HepG2 (cell line): ENCODE measurements at regions not wholly inside any gene's neighbourhood (a gene's known extent, or its start where the extent isn't known, plus 50 kb on each side); places are given as distances from the start of the nearest gene placed in this dataset.

Experiments
- ATAC-seq: fragments of 200-7000 bp; cut with Tn5 transposase; 3 replicates; pipeline ENCODE4 v1.9.1; 2020; ENCODE audit warnings: mild to moderate bottlenecking, moderate library complexity
- BruUV-seq: library from RNA; stranded (reverse); fragments of 400-500 nt; replicated peaks from 2 replicates; lab custom pipeline; 2021; lab: Mats Ljungman, UMichigan
- CTCF ChIA-PET: fragments of 300-600 bp; formaldehyde crosslinking; extraction: SDS; loops from one replicate; lab custom pipeline; 2021; ENCODE audit warnings: low total read pairs, inconsistent platforms, low intra/inter-chr PET ratio; lab: Yijun Ruan, JAX
- POLR2A ChIA-PET: fragments of 350-600 bp; sonication (Branson Sonifier 250); formaldehyde crosslinking; loops from one replicate; lab custom pipeline; 2020; ENCODE audit warnings: antibody characterized with exemption, inconsistent platforms; lab: Yijun Ruan, JAX
- DNase-seq: peaks from one replicate; pipeline ENCODE4 v3.0.0-alpha.2; 2015; ENCODE audit warnings: low spot score
- FAIRE-seq: peaks from 3 replicates; lab custom pipeline; 2011; peaks lifted over from hg19 to GRCh38; lab: Jason Lieb, UNC
- H2AFZ ChIP-seq: one replicate; pipeline ENCODE4 v1.6.1; 2011; ENCODE audit warnings: low read length, inconsistent platforms
- H3K27ac ChIP-seq: fragments of 300-600 bp; 3 replicates; pipeline ENCODE4 v1.8.0; 2011; ENCODE audit warnings: mixed run types, mild to moderate bottlenecking, mixed read lengths, low read length, inconsistent platforms; ENCODE audit not compliant: insufficient read depth; ENCODE audit errors: extremely low read length
- H3K27me3 ChIP-seq, 2 experiments: fragments of 200-600 bp in 1 of 2; 2 replicates in 1 of 2; 3 replicates in 1 of 2; pipeline versions ENCODE4 v1.6.0 to v1.8.0; 2011; ENCODE audit warnings: low read length in 2 of 2, mild to moderate bottlenecking in 2 of 2, moderate library complexity in 2 of 2, inconsistent platforms in 1 of 2; ENCODE audit not compliant: insufficient read depth in 2 of 2, control insufficient read depth in 1 of 2
- H3K36me3 ChIP-seq, 2 experiments: fragments of 200-600 bp in 1 of 2; replicated peaks in 1 of 2; 2 replicates in 1 of 2; 3 replicates in 1 of 2; pipeline versions ENCODE4 v1.5.1 to v1.8.0; 2011; ENCODE audit warnings: low read length in 2 of 2, inconsistent platforms in 1 of 2; ENCODE audit not compliant: insufficient read depth in 2 of 2, control insufficient read depth in 1 of 2
- H3K4me1 ChIP-seq: 2 replicates; pipeline ENCODE4 v1.5.1; 2012; ENCODE audit warnings: low read length, inconsistent platforms; ENCODE audit not compliant: insufficient read depth
- H3K4me2 ChIP-seq: 2 replicates; pipeline ENCODE4 v1.6.0; 2011; ENCODE audit warnings: low read depth, low read length, inconsistent platforms
- H3K4me3 ChIP-seq, 3 experiments: fragments of 200-600 bp in 1 of 3; sonication (generic), shearing (Covaris generic) in 1 of 3; replicated peaks in 1 of 3; 2 replicates each; pipeline ENCODE4 v1.5.1; 2011 to 2016; ENCODE audit warnings: low read length in 3 of 3, inconsistent platforms in 2 of 3, low read depth in 2 of 3, mild to moderate bottlenecking in 2 of 3, control low read depth in 1 of 3, mixed read lengths in 1 of 3; ENCODE audit not compliant: insufficient read depth in 1 of 3
- H3K79me2 ChIP-seq: one replicate; pipeline ENCODE4 v1.6.1; 2011; ENCODE audit warnings: low read length, inconsistent platforms; ENCODE audit not compliant: insufficient read depth
- H3K9ac ChIP-seq: 2 replicates; pipeline ENCODE4 v1.6.0; 2011; ENCODE audit warnings: mild to moderate bottlenecking, low read depth, low read length, inconsistent platforms; ENCODE audit not compliant: insufficient read depth
- H3K9me3 ChIP-seq: 2 replicates; pipeline ENCODE4 v1.5.1; 2012; ENCODE audit warnings: mild to moderate bottlenecking, low read length
- H4K20me1 ChIP-seq: 2 replicates; pipeline ENCODE4 v1.6.0; 2011; ENCODE audit warnings: inconsistent platforms, mild to moderate bottlenecking, low read length, moderate library complexity; ENCODE audit not compliant: insufficient read depth
- DZIP1 ChIP-seq: sonication (generic); formaldehyde crosslinking; IDR thresholded peaks from 2 replicates; pipeline ENCODE4 v1.5.0; 2020; ENCODE audit warnings: mild to moderate bottlenecking, missing genetic modification reagents
- FIP1L1 ChIP-seq: fragments of 200-400 bp; formaldehyde crosslinking; IDR thresholded peaks from 2 replicates; pipeline ENCODE4 v1.6.1; 2018; ENCODE audit warnings: low read depth, mild to moderate bottlenecking, low read length, moderate library complexity, borderline replicate concordance; ENCODE audit not compliant: insufficient read depth
- HNRNPH1 ChIP-seq: fragments of 200-400 bp; formaldehyde crosslinking; optimal IDR thresholded peaks from 2 replicates; pipeline ENCODE3; 2017; ENCODE audit warnings: mild to moderate bottlenecking, low read depth, low read length
- IRX3 ChIP-seq: sonication (generic); formaldehyde crosslinking; IDR thresholded peaks from 2 replicates; pipeline ENCODE4 v1.8.1; 2023; ENCODE audit warnings: mild to moderate bottlenecking, low read depth, missing genetic modification reagents, borderline replicate concordance
- ISL2 ChIP-seq: sonication (generic); formaldehyde crosslinking; IDR thresholded peaks from 2 replicates; pipeline ENCODE4 v1.5.0; 2020; ENCODE audit warnings: missing genetic modification reagents
- JUND ChIP-seq: sonication (generic); formaldehyde crosslinking; IDR thresholded peaks from 2 replicates; pipeline ENCODE4 v1.8.0; 2022; ENCODE audit warnings: mild to moderate bottlenecking, missing genetic modification reagents
- MAFF ChIP-seq: IDR thresholded peaks from 2 replicates; pipeline ENCODE4 v1.6.1; 2011; ENCODE audit warnings: low read depth, low read length, improper control_type of control experiment
- MAFK ChIP-seq, 2 experiments: IDR thresholded peaks in 1 of 2; conservative IDR thresholded peaks in 1 of 2; 2 replicates each; pipeline ENCODE4 v1.6.1; 2011; ENCODE audit warnings: improper control_type of control experiment in 2 of 2, low read length in 2 of 2
- PTBP1 ChIP-seq: fragments of 200-400 bp; formaldehyde crosslinking; IDR thresholded peaks from 2 replicates; pipeline ENCODE4 v1.6.1; 2018; ENCODE audit warnings: low read length, low read depth; ENCODE audit not compliant: poor library complexity, severe bottlenecking
- SKI ChIP-seq: fragments of 450-650 bp; IDR thresholded peaks from one replicate; pipeline ENCODE4 v1.6.1; 2018; ENCODE audit warnings: mild to moderate bottlenecking; ENCODE audit not compliant: partially characterized antibody
- SMAD1 ChIP-seq: sonication (generic); formaldehyde crosslinking; IDR thresholded peaks from 2 replicates; pipeline ENCODE4 v1.4.0; 2020; ENCODE audit warnings: missing genetic modification reagents, low read depth, mild to moderate bottlenecking, borderline replicate concordance
- SNAI1 ChIP-seq: sonication (generic); formaldehyde crosslinking; IDR thresholded peaks from 2 replicates; pipeline ENCODE4 v1.5.0; 2020; ENCODE audit warnings: mild to moderate bottlenecking, missing genetic modification reagents, borderline replicate concordance
- ZNF605 ChIP-seq: sonication (generic); formaldehyde crosslinking; IDR thresholded peaks from 2 replicates; pipeline ENCODE4 v1.8.0; 2022; ENCODE audit warnings: mild to moderate bottlenecking, missing genetic modification reagents
- ZNF879 ChIP-seq: sonication (generic); formaldehyde crosslinking; IDR thresholded peaks from 2 replicates; pipeline ENCODE4 v1.8.1; 2023; ENCODE audit warnings: missing genetic modification reagents
- WGBS: methylation state at CpG from one replicate; pipeline ENCODE4 v1.1.6; 2017; ENCODE audit warnings: low lambda C conversion rate; 5-methylcytosine and 5-hydroxymethylcytosine counted together
- in situ Hi-C: cut with HindIII; loops from 2 replicates; pipeline ENCODE4 v1.10.0; 2017; ENCODE audit warnings: low pct_unique_long_range_greater_than_20kb; ENCODE audit not compliant: extremely low pct_ligation_motif_present
- intact Hi-C: fragments of 100-400 bp; cut with micrococcal nuclease; formaldehyde crosslinking; loops from one replicate; pipeline ENCODE4 v1.10.0; 2022; ENCODE audit not compliant: unreplicated experiment

GRCh38 chrX:15943391-15943790 is 88.8 kb upstream of the AP1S2 start (continued):
- TF ChIP-seq JUND (CRISPR knock-in tag) (no peak), SMAD1 (CRISPR knock-in tag) (no peak), PTBP1 (no peak), ZNF605 (CRISPR knock-in tag) (no peak), DZIP1 (CRISPR knock-in tag) (no peak), SNAI1 (CRISPR knock-in tag) (no peak), ISL2 (CRISPR knock-in tag) (no peak), SKI (no peak), FIP1L1 (no peak)

DNA sequence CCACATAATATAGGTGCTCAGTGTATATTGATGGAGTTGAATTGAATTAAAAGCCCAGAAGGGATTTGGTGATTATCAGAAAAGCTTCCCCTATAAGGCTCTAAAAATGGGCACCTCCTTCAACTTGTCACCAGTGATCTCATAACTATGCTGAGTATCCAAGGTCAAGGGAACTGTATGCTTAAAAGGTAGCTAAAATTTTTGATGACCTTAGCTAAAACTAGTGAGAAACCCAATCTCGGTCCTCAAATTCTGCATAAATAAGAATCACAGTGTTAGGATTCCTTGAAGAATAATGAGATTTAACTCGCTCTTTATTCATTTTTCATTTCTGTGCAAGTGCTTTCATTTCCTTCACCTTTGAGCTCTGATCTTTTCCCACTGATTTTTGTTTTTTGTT is 87.7 kb upstream of the AP1S2 start:
- whole genome bisulfite sequencing: 4% methylated on average over 2 of the region's 2 CpGs
- POLR2A ChIA-PET: no interaction called here
- H3K9me3 ChIP-seq: no peaks in the 10 kb centered on the region
- H2AFZ ChIP-seq: no peak overlapping the region
- H3K27ac ChIP-seq: no peak overlapping the region
- H3K79me2 ChIP-seq: no peaks in the 10 kb centered on the region
- peak in 1 of 2 experiments; percentile 71; a peak in 2 of 4 replicates for TF ChIP-seq MAFK (conservative IDR thresholded peaks at IDR 0.05 in 1 of 2, IDR thresholded peaks at IDR 0.05 in 1 of 2; ENCODE audit: low read length in 2 of 2)
- TF ChIP-seq HNRNPH1: no peak
- TF ChIP-seq IRX3 (CRISPR knock-in tag): no peak
- peak; percentile 49; the same call in 1 of the 2 replicates for TF ChIP-seq MAFF
- TF ChIP-seq ZNF879 (CRISPR knock-in tag): no peak
- H3K4me1 ChIP-seq: no peaks in the 10 kb centered on the region
- no peaks in the 10 kb centered on the region for H3K36me3 ChIP-seq
- BruUV-seq: no TSS peak
- no peak overlapping the region for H3K4me2 ChIP-seq
- CTCF ChIA-PET: no interaction called here
- intact Hi-C loops: no loop called here
- no peak overlapping the region for H3K4me3 ChIP-seq
- in situ Hi-C loops: no loop called here
- no peak overlapping the region for H3K9ac ChIP-seq
- FAIRE-seq: no peak
- no peaks in the 10 kb centered on the region for H3K27me3 ChIP-seq
- no peak for DNase-seq
- no peaks in the 10 kb centered on the region for H4K20me1 ChIP-seq
- no peak for ATAC-seq
